Embryonic facial prominence (tissue), 1 donor: ENCODE measurements at regions not wholly inside any gene's neighbourhood (a gene's known extent, or its start where the extent isn't known, plus 50 kb on each side); places are given as distances from the start of the nearest gene placed in this dataset.
"Not testable (repeated sequence)": the region's sequence is repeated elsewhere in the genome, so short reads cannot be mapped to it uniquely, and the experiment has no call there.

Experiments used
- DNase-seq: peaks from one replicate; pipeline ENCODE4 v3.0.0-alpha.2; 2016; ENCODE audit errors: extremely low spot score

DNA sequence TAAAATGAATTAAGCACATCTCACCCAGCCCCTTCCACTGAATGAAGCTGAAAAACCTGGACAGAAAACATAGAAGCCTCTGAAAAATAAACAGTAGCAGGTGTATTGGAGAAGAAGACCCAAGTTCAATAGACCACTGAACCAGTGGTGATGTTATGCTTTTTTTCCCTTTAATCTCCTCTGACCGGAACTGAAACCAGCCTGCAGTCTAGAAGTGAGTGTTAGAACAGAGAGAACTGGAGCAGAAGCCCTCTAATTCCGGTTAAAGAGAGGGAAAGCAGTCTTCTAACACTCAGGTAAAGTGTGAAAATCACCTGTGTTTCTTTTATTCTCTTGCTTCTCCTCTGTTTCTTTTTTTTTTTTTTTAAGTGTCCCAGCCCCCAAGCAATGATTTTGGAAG, 83.5 kb upstream of the CCL21 start:
- no peak for DNase-seq

DNA sequence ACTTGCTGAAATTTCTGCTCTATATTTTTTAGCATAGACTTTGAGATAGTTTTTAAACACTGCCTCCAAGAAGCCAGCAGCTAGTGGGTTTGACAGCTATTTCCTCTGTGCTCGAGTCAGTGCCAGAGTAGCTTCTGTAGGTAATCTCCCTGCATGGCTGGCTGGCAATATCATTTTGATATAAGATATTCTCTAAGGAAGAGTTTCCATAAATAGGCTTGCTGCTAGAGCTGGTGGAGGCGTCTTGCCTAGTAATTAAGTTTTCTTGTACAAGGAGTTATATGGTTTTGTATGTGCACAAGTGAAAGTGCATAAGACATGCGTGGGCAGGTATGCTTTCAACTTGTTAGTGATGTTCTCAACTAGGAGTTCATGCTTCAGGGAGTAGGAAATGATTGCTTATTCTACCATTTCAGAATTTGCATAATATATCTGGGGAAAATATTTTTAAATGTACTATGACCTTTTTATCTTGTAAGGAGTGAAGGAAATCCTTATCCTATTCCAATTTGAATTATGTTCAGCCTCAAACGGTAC, 74.1 kb upstream of the CCL21 start:
- no peak for DNase-seq

DNA sequence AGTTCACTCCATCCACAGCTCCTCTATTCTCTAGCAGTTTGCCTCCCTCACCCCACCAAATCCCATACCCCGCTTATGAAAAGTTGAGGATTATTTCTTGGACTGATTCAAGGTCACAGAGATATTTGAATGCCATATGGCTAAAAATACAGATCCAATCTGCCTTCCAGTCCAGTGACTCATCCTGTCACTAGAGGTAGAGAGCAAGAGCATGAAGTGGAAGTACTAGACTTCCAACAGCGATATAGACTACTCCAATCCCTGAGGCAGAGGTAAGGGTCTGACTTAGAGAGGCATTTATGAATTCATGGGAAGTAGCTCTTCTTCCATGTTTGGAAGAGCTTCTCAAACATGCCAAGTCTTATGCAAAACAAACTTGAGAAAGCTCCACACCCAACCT, 72.4 kb upstream of the CCL21 start:
- no peak for DNase-seq

DNA sequence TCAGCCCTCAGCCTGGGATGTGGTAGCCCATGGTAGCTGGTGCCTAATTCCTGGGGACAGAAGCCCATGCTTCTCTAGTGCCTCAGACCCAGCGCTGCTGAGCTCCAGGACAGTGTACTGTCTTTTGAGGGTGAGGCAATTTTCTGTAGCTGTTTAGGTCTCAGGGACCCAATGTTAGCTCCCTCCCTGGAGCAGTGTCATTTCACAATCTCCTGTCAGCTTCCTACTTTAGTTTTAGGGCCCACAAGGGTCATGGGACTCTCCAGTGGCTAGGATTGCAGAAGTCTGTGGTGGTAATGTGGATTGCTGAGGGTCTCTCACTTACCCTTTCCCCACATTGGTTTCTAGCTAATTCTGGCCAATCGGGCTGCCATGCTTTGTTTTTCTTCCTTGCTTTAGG, 67.7 kb upstream of the CCL21 start:
- no peak for DNase-seq

DNA sequence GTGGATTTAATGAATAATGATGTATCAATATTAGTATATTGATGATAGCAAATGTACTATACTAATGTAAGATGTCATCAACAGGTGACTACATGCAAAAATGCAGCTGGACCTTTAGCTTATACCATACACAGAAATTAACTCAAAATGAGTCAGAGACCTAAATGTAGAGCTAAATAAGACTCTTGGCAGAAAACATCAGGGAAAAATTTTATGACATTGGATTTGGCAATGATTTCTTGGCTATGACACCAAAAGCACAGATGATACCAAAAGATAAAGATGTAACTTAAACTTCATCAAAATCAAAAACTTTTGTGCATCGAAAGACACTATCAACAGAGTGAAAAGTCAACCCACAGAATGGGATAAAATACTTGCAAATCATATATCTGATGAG, 64.0 kb upstream of the CCL21 start:
- no peak for DNase-seq

DNA sequence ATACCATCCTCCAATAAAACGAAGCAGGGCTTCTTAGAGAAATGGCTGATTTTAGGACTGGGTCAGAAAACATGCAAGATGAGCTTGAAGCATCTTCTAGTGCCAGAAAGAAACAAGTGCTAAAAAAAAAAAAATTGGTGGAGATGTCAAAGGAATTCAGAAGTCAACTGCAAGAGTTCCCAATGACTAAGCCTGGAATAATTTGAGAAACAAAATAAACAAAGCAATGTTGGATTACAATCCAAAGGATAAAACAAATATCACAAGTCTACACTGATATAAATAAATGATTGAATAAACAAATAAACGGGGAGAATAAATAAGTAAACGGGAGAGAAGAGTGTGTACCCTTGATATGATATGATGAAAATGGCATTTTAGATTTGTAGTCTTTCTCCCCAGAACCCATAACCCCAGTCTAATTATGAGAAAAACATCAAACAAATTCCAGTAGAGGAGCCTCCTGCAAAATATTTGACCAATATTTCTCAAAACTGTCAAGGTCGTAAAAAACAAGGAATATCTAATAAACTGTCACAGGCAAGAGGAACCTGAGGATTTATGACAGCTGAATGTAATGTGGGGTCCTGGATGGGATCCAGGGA, 63.5 kb upstream of the CCL21 start:
- DNase-seq, result no peak

DNA sequence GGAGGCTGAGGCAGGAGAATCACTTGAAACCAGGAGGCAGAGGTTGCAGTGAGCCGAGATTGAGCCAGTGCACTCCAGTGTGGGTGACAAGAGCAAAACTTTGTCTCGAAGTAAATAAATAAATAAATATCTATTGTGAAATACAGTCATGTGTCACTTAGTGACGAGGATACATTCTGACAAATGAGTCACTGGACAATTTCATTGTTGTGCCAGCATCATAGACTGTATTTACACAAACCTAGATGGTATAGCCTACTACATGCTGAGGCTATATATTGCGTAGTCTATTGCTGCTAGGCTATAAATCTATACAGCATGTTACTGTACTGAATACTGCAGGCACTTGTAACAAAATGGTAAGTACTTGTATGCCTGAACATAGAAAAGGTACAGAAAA, 61.1 kb upstream of the CCL21 start:
- no peak for DNase-seq

DNA sequence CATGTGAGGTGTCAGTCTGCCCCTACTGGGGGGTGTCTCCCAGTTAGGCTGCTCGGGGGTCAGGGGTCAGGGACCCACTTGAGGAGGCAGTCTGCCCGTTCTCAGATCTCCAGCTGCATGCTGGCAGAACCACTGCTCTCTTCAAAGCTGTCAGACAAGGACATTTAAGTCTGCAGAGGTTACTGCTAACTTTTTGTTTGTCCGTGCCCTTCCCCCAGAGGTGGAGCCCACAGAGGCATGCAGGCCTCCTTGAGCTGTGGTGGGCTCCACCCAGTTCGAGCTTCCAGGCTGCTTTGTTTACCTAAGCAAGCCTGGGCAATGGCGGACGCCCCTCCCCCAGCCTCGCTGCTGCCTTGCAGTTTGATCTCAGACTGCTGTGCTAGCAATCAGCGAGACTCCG, 57.2 kb upstream of the CCL21 start:
- not testable (repeated sequence) for DNase-seq

DNA sequence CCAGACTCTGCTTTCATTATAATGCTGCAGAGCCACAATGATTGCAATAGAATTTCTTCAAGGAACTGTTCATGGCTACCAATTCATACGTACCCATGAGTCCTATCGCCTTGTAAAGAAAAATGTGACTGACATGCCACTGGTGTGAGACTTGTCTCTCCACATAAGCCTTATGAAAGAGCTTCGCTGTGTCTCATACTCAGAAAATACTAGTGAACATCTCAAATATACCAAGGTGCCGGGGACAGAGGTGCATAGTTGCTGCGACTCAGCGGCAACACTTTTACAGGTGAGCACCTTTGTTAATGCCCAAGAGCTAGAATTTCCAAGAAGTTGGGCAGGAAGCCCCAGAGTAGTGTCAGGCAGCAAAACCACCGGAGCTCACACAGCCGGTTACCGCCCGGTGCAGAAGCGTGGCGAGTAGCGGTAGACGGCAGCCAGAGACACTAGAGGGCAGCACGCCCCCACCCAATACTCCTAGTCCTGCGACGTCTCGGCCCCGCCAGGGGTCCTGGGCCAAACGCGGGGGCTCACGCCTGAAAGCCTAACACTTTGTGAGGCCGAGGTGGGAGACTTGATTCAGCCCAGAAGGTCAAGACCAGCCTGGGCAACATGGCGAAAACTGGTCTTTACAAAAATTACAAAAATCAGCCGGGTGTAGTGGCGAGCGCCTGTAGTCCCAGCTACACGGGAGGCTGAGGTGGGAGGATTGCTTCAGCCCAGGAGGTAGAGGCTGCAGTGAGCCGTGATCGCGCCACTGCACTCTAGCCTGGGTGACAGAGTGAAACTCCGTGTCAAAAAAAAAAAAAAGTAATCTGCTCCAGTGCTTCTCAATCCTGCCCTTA, 50.5 kb upstream of the CCL21 start:
- DNase-seq, result not testable (repeated sequence)
